ENCODE measurements at regions not wholly inside any gene's neighbourhood (a gene's known extent, or its start where the extent isn't known, plus 50 kb on each side); places are given as distances from the start of the nearest gene placed in this dataset.
"Not testable (repeated sequence)": the region's sequence is repeated elsewhere in the genome, so short reads cannot be mapped to it uniquely, and the experiment has no call there.

GRCh38 chr2:222761888-222762287 is 90.4 kb downstream of the MOGAT1 start (continued):
- no peak for TF ChIP-seq PRDM15 (CRISPR knock-in tag; IDR thresholded peaks at IDR 0.05)
- TF ChIP-seq ZNF671 (CRISPR knock-in tag; IDR thresholded peaks at IDR 0.05): no peak
- TF ChIP-seq IRF1 (CRISPR knock-in tag; IDR thresholded peaks at IDR 0.05): no peak
- no peak for TF ChIP-seq MAX (CRISPR knock-in tag; IDR thresholded peaks at IDR 0.05)

- ChIA-PET CTCF (interaction anchor here (0.8 kb wide), 1 partner anchor 35 kb away, joined by 3 read pairs; no protein-coding TSS in a partner anchor), POLR2A (no interaction called here)
- no peak overlapping the region for H3K27ac Mint-ChIP-seq
- no peaks in the 10 kb centered on the region for H3K27me3 Mint-ChIP-seq (ENCODE audit: low read depth)
- H3K9me3 Mint-ChIP-seq: no peaks in the 10 kb centered on the region
- DNase-seq (ENCODE audit: low spot score) (no peak), ATAC-seq (no peak)
- H3K4me3 Mint-ChIP-seq: no peak overlapping the region
- no peaks in the 10 kb centered on the region for H3K4me1 Mint-ChIP-seq
- TF ChIP-seq CBFB (CRISPR knock-in tag; IDR thresholded peaks at IDR 0.05; ENCODE audit: low read depth) (no peak), ZNF512 (CRISPR knock-in tag; IDR thresholded peaks at IDR 0.05; ENCODE audit: borderline replicate concordance) (no peak), GABPB1 (CRISPR knock-in tag; IDR thresholded peaks at IDR 0.05) (no peak), ETV6 (CRISPR knock-in tag; IDR thresholded peaks at IDR 0.05) (no peak), GTF2I (CRISPR knock-in tag; conservative IDR thresholded peaks at IDR 0.05) (no peak), AFF4 (CRISPR knock-in tag; IDR thresholded peaks at IDR 0.05; ENCODE audit: borderline replicate concordance) (no peak), TEAD1 (CRISPR knock-in tag; IDR thresholded peaks at IDR 0.05) (no peak), USF1 (CRISPR knock-in tag; IDR thresholded peaks at IDR 0.05) (no peak), TEAD4 (CRISPR knock-in tag; IDR thresholded peaks at IDR 0.05) (no peak), ATF2 (CRISPR knock-in tag; IDR thresholded peaks at IDR 0.05; ENCODE audit: borderline replicate concordance, low read depth) (no peak), MXD4 (CRISPR knock-in tag; IDR thresholded peaks at IDR 0.05; ENCODE audit: borderline replicate concordance) (no peak), RELA (CRISPR knock-in tag; IDR thresholded peaks at IDR 0.05; ENCODE audit: borderline replicate concordance) (no peak), IRF2 (CRISPR knock-in tag; IDR thresholded peaks at IDR 0.05; ENCODE audit: borderline replicate concordance, low read depth) (no peak), CREM (CRISPR knock-in tag; IDR thresholded peaks at IDR 0.05) (no peak), ESRRA (CRISPR knock-in tag; IDR thresholded peaks at IDR 0.05; ENCODE audit: borderline replicate concordance) (no peak)
- no peaks in the 10 kb centered on the region for H3K36me3 Mint-ChIP-seq
These were observed 90.9 kb downstream of the MOGAT1 start for GRCh38 chr2:222762342-222762741.

GRCh38 chr2:222765883-222766282 is 94.4 kb downstream of the MOGAT1 start:
- H3K27me3 Mint-ChIP-seq (ENCODE audit: low read depth); H3K4me1 Mint-ChIP-seq; H3K27ac Mint-ChIP-seq; H3K9me3 Mint-ChIP-seq; ATAC-seq; DNase-seq (ENCODE audit: low spot score); H3K36me3 Mint-ChIP-seq; H3K4me3 Mint-ChIP-seq; CTCF ChIA-PET: not testable (repeated sequence)
- POLR2A ChIA-PET: interaction anchor here (0.7 kb wide), 1 partner anchor 1321 kb away, joined by 3 read pairs; no protein-coding TSS in a partner anchor

- POLR2A ChIA-PET; H3K4me3 Mint-ChIP-seq; H3K27ac Mint-ChIP-seq; H3K36me3 Mint-ChIP-seq; DNase-seq (ENCODE audit: low spot score); H3K4me1 Mint-ChIP-seq; H3K9me3 Mint-ChIP-seq; CTCF ChIA-PET; H3K27me3 Mint-ChIP-seq (ENCODE audit: low read depth); ATAC-seq: not testable (repeated sequence)
These were observed 92.8 kb upstream of the ACSL3 start for GRCh38 chr2:222768019-222768418.
